ENCODE measurements at regions not wholly inside any gene's neighbourhood (a gene's known extent, or its start where the extent isn't known, plus 50 kb on each side); places are given as distances from the start of the nearest gene placed in this dataset.

- POLR2A ChIA-PET: no interaction called here
- CTCF ChIA-PET: no interaction called here
- Histone ChIP-seq H3K4me1 (ENCODE audit: insufficient read depth, low read length) (no peaks in the 10 kb centered on the region), H3K36me3 (ENCODE audit: insufficient read depth, low read length) (no peaks in the 10 kb centered on the region), H3K4me3 (ENCODE audit: low read length) (no peak overlapping the region), H3K27me3 (ENCODE audit: control insufficient read depth in 1 of 2, insufficient read depth in 2 of 2, low read length in 2 of 2) (no peaks in the 10 kb centered on the region), H3K9me3 (ENCODE audit: control insufficient read depth in 1 of 2, insufficient read depth in 1 of 2, low read length in 2 of 2) (no peaks in the 10 kb centered on the region), H3K27ac (ENCODE audit: low read depth in 1 of 2, low read length in 2 of 2) (no peak overlapping the region)
- Mint-ChIP-seq H3K4me1 (ENCODE audit: low read depth) (no peaks in the 10 kb centered on the region), H3K27ac (no peak overlapping the region), H3K27me3 (no peaks in the 10 kb centered on the region), H3K9me3 (no peaks in the 10 kb centered on the region), H3K36me3 (ENCODE audit: low read depth) (no peaks in the 10 kb centered on the region), H3K4me3 (no peak overlapping the region)
- ATAC-seq (ENCODE audit: poor library complexity) (no peak), DNase-seq (no peak)
- TF ChIP-seq CTCF (IDR thresholded peaks at IDR 0.05): no peak
- intact Hi-C loops (cut with DNase I, micrococcal nuclease): no loop called here
Measured at GRCh38 chrX:4682636-4683035, 969.2 kb upstream of the PRKX start.

- H3K4me3 ChIP-seq (ENCODE audit: low read length): no peak overlapping the region
- Mint-ChIP-seq H3K4me1 (ENCODE audit: low read depth) (no peaks in the 10 kb centered on the region), H3K27ac (no peak overlapping the region), H3K9me3 (no peaks in the 10 kb centered on the region), H3K27me3 (no peaks in the 10 kb centered on the region), H3K4me3 (no peak overlapping the region), H3K36me3 (ENCODE audit: low read depth) (no peaks in the 10 kb centered on the region)
- no peaks in the 10 kb centered on the region for H3K9me3 ChIP-seq (ENCODE audit: control insufficient read depth in 1 of 2, insufficient read depth in 1 of 2, low read length in 2 of 2)
- DNase-seq (no peak), ATAC-seq (ENCODE audit: poor library complexity) (no peak)
- ChIA-PET POLR2A (no interaction called here), CTCF (no interaction called here)
- intact Hi-C loops (cut with DNase I, micrococcal nuclease): no loop called here
- no peaks in the 10 kb centered on the region for H3K27me3 ChIP-seq (ENCODE audit: control insufficient read depth in 1 of 2, insufficient read depth in 2 of 2, low read length in 2 of 2)
- no peak for TF ChIP-seq CTCF (IDR thresholded peaks at IDR 0.05)
- no peak overlapping the region for H3K27ac ChIP-seq (ENCODE audit: low read depth in 1 of 2, low read length in 2 of 2)
- H3K4me1 ChIP-seq (ENCODE audit: insufficient read depth, low read length): no peaks in the 10 kb centered on the region
- no peaks in the 10 kb centered on the region for H3K36me3 ChIP-seq (ENCODE audit: insufficient read depth, low read length)
Measured at GRCh38 chrX:4675686-4676300, 962.3 kb upstream of the PRKX start.

- Histone ChIP-seq H3K27ac (ENCODE audit: low read depth in 1 of 2, low read length in 2 of 2) (no peak overlapping the region), H3K4me3 (ENCODE audit: low read length) (no peak overlapping the region), H3K9me3 (ENCODE audit: control insufficient read depth in 1 of 2, insufficient read depth in 1 of 2, low read length in 2 of 2) (no peaks in the 10 kb centered on the region), H3K36me3 (ENCODE audit: insufficient read depth, low read length) (no peaks in the 10 kb centered on the region), H3K4me1 (ENCODE audit: insufficient read depth, low read length) (no peaks in the 10 kb centered on the region), H3K27me3 (ENCODE audit: control insufficient read depth in 1 of 2, insufficient read depth in 2 of 2, low read length in 2 of 2) (no peaks in the 10 kb centered on the region)
- H3K27ac Mint-ChIP-seq: no peak overlapping the region
- H3K4me3 Mint-ChIP-seq: no peak overlapping the region
- H3K4me1 Mint-ChIP-seq (ENCODE audit: low read depth): no peaks in the 10 kb centered on the region
- no peaks in the 10 kb centered on the region for H3K27me3 Mint-ChIP-seq
- ChIA-PET POLR2A (no interaction called here), CTCF (no interaction called here)
- intact Hi-C loops (cut with DNase I, micrococcal nuclease): no loop called here
- H3K9me3 Mint-ChIP-seq: no peaks in the 10 kb centered on the region
- no peak for TF ChIP-seq CTCF (IDR thresholded peaks at IDR 0.05)
- DNase-seq: no peak
- no peaks in the 10 kb centered on the region for H3K36me3 Mint-ChIP-seq (ENCODE audit: low read depth)
- no peak for ATAC-seq (ENCODE audit: poor library complexity)
Measured at GRCh38 chrX:4674028-4674782, 960.8 kb upstream of the PRKX start.

Measured in CD4-positive, alpha-beta T cell (primary cell).